HG03064 (cell line): ENCODE measurements at regions not wholly inside any gene's neighbourhood (a gene's known extent, or its start where the extent isn't known, plus 50 kb on each side); places are given as distances from the start of the nearest gene placed in this dataset.
"Not testable (repeated sequence)": the region's sequence is repeated elsewhere in the genome, so short reads cannot be mapped to it uniquely, and the experiment has no call there.

Experiments
- ATAC-seq: cut with Tn5 transposase; IDR thresholded peaks from one replicate; pipeline ENCODE4 v1.9.1; 2021; ENCODE audit warnings: low read depth; ENCODE audit not compliant: unreplicated experiment

DNA sequence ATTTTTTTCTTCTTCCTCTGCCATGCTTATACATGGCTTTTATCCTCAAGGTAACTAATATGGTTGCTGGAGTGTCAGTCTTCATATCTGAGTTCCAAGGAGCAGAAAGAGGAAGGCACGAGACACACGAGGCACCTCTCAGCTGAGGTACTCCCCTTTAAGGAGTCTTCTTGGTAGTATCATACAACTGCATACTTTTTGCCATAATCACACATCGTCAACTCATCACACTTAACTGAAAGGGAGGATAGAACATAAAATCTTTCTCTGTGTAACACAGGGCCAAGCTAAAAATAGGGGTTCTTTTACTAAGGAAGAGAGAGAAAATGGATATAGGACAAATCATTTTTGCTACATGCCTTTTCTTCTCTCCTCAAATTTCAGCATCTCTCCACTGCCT lies 104.2 kb downstream of the OXSM start:
- no peak for ATAC-seq

DNA sequence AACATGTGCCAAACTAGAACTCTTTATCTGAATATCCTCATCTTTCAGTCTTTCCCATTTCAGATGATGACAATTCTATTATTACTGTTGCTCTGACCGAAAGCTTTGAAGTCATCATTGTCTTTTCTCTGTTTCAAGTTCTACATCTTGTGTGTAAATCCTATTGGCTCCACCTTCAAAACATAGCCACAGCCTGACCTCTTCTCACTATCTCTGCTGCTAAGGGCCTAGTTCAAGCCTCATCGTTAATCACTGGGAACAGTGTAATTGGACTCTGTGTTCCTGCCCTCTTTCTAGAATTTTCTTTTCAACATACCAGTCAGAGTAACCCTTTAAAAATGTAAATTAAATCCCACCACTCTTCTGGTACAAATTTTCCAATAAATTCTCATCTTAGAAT lies 105.1 kb downstream of the OXSM start:
- ATAC-seq = no peak

DNA sequence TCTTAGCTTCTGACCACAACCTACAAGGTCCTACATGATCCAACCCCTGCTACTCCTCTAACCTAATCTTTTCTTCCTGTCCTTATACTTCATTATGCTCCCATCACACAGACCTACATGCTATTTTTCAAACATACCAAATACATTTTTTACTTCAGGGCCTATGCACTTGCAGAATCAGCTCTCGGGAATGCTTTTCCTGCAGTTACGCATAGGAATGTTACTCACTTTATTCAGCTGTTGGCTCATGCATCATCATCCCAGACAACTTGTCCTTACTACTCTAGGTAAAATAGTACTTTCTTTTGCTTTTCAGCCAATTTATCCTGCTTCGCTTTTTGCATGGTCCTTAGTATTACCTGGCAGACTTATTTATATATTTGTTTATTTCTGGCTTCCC lies 105.6 kb downstream of the OXSM start:
- ATAC-seq = no peak

DNA sequence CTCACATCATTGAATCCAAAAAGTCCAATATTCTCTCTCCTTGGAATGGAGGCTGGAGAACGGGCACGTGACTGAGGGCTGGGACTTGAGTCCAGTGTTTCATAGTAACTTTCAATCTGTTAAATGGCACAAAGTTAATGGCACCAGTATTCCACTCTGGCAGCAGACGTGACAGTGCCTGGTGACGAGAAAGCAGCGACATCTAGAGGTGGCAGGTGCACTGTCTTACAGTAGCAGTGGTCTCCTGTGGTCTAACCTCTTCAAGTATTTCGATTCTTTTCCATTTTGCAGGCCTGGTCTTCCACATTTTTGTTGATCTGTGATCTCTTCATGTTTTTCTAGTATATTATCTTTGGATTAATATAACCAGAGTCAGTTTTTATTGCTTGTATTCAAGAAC lies 107.1 kb downstream of the OXSM start:
- no peak for ATAC-seq

DNA sequence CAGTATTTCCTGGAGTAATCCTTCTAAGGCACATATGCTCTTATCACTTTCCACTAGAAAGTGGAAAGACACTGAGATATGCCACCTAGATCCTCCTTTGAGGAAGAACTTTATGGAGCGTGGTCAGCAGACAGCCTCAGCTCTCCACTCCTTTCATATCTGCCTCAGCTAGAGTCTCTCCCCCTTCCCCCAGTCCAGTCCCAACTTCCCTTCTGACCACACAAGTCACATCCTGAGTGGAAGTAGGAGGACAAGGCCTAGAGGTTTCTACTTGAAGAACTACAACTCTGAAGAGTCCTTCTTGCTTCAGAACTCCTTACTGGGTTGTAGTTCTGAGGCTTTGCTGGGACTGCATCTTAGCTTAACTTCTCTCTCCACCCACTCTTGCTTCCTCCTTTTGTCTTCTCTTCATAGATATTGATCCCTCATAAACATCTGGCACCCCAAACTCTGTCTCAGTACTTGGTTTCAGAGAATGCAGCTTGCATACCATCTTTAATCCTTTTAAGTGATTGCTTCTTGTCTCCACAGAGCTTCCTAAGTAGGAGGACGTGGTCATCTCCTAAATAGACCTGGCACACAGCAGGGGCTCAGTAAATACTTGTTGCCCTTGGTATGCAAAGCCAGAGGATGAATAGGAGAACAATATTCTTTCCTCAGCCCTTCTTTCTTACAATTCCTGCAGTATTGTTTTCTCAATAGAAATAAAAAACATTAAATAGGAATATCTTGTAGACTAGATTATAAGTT lies 109.6 kb downstream of the OXSM start:
- ATAC-seq = no peak

DNA sequence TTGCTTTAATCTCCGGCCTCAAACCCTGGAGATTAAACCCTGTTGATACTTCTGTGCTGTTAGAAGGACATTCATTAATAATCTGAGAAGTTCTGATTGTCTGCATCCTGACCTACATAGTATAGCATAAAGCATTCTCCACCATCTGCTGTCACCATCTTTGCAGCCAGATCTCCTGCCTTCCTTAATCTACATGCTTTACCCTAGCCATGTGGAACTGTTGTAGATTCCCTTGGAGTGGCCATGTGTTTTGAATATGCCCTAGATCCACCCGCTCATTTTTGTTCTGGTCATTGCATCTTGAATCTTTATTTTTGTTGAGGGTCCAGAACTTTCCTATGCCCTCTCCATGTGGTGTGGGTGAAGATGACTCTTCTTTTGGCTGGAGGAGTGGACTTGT lies 110.3 kb downstream of the OXSM start:
- ATAC-seq = no peak

DNA sequence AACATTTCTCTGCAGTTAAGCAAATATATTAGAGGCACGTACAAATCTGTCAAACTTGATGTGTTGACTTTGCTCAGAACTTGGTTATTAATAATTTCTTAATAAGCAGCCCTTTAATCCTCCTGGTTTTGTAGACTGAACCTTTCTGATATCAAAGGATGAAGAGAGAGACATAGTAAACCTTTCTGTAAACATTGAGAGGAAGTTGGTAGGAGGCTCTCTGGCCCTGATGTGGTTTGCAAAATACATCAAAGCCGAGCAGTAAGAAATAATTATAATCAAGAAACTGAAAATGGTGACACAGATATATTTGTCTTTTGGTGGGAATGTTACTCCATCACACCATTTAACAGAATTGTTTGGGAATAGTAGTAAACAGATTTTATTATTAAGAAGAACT lies 111.9 kb downstream of the OXSM start:
- no peak for ATAC-seq

DNA sequence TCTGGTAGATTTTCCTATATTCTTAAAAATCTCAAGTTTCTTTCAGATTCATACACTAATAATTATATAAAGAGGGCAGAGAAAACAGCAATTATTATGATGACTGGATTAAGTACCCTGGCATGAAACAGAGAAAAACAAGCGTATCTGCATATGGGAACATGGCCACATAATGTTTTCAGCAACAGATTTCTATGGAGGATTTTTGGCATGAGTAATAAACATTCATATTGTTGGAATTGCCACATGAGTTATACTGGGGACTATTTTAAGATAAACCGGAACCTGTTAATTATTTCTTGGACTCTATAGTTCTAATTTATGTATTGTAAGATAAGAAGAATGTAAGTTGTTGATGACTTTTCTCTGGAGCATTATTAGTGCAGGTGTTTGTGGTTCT lies 112.7 kb downstream of the OXSM start:
- ATAC-seq = no peak

DNA sequence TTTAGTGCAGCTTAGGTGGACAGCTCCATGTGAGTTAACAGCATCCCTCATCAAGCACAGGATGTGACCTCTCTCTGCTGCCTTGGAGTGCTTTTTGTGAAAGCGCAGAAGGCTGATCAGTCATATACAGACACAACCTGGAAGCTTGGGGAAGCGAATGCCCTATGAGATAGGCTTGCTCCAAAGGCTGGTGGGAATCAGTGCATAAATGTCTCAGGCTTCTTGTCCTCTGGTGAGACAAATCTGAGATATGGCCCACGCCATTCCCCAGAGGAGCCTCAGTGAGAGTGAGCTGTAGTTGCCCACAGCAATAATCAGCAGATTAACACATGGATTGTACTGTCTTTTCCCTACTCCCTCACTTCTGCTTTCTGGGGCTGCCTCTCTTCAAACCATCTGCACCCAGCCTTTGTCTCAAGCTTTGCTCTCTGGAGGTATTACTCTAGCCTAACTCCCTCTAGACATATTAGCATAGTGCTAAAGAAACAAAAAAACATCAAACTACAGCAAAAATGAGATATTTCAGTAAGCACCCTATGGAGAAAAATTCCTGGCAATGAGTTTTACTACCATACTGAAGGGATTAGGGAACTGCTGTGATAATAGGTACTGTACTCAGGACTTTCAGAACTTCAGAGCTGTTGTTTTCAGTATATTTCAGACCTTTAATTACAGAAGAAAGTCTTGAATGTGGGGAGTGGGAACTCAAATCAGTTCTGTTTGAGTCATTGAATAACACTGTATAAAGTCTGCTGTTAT lies 113.7 kb downstream of the OXSM start:
- no peak for ATAC-seq

DNA sequence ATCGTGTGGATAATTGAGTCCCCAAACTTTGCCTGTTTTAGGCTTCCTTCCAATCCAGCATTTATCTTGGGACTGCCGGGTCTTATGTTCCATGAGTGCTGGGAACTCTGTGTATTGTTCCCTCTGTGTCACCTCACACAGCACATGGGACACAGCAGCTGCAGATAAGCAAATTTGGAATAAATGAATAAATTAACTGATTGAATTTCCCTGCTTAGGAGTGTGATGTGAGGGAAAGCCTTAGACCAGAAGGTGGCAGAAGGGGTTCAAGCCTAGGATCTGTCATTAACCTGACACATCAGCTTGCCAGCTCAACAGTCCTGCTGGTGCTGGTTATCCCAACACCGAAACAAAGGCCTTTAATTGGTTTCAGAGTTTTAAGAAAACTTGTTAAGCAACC lies 114.3 kb downstream of the OXSM start:
- no peak for ATAC-seq

DNA sequence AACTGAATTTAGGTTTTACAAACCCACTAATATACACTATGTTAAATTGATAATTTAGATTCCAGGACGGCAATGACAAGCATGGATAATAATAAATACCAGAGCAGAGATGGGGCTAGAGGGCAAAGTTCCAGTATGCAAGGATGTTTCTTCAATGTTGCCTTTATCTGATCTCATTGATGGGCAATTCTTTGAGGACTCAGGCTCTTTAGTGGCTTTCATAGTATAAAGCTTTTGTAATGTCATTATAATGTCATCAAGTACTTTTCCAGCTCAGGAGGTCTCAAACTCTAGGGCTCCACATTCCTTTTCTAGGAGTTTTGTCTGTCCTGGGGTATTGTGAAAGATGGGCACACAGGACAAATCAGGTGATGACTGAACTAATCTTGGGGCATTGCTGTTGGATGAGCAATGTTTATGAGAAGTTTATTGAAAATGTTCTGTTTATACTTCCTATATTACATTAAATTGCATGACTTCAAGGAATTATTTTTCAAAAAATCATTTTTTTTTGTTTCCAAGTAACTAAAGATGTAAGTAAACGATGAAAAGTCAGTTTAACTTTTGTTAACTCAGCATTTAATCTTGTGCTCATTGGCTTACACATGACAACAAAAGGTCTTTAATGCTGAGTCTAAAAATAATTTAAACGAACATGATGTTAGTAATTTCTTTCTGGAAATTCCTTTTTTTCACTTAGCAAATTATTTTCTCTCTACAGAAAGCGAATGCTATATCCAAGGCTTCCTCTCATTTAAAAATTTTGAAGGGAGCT lies 116.4 kb downstream of the OXSM start:
- no peak for ATAC-seq

DNA sequence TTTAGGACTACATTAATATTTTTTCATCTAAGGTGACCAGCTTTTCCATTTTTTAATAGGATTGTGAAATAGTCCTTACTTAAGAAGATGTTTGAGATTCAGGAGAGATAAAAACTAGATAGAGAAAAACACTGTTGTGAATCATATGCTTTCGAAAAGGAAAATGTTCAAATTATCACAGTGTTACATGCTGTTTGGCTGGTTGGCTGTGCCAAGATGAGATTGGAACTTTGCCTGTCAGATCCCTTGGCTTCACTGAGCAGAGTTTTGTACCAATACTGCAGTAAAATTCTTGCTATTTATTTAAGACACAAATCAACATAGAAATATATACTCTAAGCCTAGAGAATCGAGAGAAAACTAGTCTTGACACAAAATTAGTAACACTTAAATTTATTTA lies 117.2 kb downstream of the OXSM start:
- no peak for ATAC-seq

DNA sequence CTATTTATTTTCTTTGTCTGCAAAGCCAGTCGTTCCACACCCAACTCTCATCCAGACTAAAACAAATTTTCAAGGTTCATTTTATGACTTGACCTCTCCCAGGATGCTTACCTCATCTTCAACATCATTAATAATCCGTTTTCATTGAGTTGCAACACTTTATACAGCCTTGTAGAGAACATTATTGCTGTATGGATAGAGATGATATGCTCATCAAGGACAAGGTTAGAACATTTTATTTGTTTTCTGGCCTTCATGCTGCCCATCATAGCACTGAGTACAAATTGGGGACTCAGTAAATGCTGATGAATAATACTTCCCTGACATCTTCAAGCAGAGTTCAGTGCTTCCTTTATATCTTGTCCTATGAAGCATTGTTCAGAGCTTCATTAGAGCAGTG lies 120.2 kb downstream of the OXSM start:
- no peak for ATAC-seq

DNA sequence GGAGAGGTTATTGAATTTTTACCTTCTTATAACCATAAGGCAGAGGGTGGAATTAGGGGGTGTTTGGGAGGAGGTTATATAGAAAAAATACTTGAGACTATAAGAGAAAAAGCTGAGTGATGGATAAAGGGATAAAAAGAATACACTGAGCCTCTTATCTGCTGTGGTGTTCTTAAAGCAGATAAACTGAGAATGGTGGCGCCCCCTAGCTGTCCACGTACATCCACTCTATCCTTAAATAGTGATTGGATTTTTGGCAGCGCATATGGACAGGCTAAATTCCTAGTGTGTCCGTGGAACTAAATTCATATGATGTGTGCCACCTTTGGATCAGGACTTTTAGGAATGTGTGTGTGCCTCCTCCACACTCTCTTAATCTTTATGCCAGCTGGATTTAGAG lies 121.1 kb downstream of the OXSM start:
- ATAC-seq = no peak

DNA sequence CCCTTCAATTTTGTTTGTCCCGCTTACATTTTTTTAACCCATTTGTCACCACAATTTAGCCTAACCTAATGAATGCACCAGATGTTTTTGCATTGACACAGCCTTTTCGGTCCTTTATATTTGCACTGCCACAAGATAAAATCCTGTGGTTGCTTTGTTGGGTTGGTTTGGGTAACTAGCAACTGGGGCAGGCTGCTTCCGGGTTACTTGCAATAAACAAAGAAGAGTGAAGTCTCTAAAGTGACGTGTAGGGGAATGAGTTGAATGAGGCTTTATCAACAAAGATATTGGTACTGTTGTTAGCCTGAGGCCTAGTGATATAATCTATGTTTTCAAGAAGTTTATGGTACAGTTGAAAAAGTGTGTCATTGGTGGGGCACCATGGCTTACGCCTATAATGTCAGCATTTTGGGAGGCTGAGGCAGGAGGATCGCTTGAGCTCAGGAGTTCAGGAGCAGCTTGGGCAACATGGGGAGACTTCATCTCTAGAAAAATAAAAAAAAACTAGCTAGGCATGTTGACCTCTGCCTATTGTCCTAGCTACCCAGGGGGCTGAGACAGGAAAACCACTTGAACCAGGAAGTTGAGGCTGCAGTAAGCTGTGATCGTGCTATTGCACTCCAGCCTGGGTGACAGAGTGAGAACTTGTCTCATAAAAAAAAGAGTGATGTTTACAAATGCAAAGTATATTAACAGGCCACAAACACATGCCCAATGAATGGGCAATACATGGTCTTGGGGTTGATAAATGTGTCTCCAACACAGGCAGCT lies 121.8 kb downstream of the OXSM start:
- ATAC-seq = no peak

DNA sequence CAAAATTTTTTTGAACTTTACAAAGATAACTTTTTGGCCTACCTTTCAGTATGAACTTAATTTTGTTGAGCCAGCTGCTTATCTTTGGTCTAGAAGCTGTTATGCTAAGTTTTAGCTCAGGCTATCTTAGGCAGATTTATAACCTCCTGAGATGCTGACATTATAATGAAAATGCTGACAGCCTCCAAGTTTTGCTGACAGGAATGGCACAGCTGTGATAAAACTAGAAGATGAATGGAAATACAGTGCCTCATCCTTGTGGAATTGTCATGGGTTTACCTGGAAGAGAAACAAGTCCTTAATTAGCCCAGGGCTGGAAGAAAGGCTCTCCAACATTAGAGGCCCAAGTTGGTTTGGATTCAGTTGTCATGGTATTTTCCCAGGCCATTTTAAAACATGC lies 123.3 kb downstream of the OXSM start:
- ATAC-seq = no peak

DNA sequence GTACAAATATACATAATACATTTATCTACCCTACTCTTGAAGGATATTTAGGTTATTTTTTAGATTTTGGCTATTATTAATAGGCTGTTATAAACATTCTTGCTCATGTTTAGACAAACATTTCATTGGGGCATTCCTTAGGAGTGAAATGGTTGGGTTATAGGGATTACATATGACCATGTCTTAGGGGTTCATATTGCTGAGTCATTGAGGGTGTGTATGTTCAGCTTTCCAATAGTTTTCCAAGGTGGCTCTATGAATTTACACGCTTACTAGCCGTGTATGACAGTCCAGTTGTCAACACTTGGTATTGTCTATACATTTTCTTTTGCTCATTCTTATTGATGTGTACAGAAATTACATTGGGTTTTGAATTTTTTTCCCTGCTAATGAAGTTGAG lies 125.8 kb downstream of the OXSM start:
- no peak for ATAC-seq

DNA sequence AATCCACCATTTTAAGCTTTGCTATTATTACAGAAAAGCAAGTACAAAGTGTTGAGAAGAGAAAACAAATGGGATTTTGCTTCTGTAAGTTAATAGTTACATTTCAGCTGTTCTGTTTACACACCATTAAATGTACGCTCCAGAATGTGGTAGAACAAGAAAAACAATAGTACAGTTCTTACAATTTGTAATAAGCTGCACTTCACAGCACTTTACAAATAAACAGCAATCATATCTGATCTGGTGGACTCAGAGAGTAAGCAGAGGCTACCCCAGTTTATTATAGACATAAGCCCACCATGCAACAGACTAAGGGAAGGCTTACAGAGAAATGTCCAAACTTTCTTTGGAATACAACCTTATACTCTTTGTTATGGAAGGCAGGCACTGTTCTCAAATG lies 126.4 kb downstream of the OXSM start:
- ATAC-seq = no peak

DNA sequence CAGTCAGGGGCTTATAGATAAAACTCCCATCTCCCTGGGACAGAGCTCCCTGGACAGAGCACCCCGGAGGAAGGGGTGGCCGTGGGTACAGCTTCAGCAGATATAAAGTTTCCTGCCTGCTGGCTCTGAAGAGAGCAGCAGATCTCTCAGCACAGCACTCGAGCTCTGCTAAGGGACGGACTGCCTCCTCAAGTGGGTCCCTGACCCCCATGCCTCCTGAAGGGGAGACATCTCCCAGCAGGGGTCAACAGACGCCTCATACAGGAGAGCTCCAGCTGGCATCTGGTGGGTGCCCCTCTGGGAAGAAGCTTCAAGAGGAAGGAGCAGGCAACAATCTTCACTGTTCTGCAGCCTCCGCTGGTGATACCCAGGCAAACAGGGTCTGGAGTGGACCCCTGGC lies 142.1 kb downstream of the OXSM start:
- not testable (repeated sequence) for ATAC-seq

DNA sequence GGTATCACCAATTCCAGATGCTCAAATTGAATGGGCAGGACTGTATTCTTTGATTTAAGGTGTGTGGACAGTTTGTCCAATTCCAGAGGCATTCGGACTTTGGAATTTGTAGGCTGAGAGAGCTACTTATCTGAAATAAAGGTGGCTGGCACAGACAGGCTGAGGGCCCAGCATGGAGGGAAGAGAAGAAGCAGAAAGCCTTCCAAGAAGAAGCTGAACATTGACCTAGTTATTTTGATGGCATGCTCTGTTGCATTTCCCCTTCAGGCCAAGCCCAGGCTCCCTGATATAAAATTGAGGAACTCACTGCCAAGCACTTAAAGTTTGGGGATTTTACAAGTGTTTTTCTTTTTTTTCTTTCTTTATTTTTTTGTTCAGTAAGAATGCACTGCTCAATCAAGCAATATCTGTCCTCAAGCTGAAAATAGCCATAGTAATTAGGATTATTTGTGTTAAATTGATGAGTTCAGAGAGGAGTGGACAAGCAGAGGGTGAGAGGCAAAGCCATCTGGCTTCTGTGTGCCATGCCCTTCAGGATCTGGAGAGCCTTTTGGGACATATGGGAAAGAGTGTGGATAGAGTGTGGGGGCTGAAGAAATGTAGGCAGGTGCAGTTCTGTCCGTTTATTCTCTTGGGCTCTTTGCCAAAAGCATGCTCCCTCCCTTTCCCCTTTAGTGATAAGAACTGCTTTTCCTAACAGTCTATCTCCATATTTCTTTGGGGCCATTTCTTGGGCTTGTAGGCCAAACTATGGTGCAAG lies 148.9 kb downstream of the OXSM start:
- ATAC-seq = no peak
